ENCODE measurements at regions not wholly inside any gene's neighbourhood (a gene's known extent, or its start where the extent isn't known, plus 50 kb on each side); places are given as distances from the start of the nearest gene placed in this dataset.

- no peak for DNase-seq (ENCODE audit: low spot score)
- Mint-ChIP-seq H3K4me1 (peaks cover 8% of the 10 kb centered on the region), H3K27ac (no peak overlapping the region), H3K36me3 (no peaks in the 10 kb centered on the region), H3K27me3 (ENCODE audit: insufficient read depth, low read depth) (no peaks in the 10 kb centered on the region), H3K4me3 (no peak overlapping the region), H3K9me3 (no peaks in the 10 kb centered on the region)
- H3K9ac ChIP-seq, result no peak overlapping the region
- H3K4me2 ChIP-seq, result no peak overlapping the region
- H3K79me2 ChIP-seq (ENCODE audit: low read depth), result no peaks in the 10 kb centered on the region
- no peaks in the 10 kb centered on the region for H3F3A ChIP-seq (ENCODE audit: low read depth)
- H2AFZ ChIP-seq (replicated peaks), result no peak overlapping the region
- H3K4me1 ChIP-seq, result no peaks in the 10 kb centered on the region
- no peaks in the 10 kb centered on the region for H3K27me3 ChIP-seq
- no peak overlapping the region for H3K27ac ChIP-seq
- no peaks in the 10 kb centered on the region for H3K9me3 ChIP-seq (ENCODE audit: low read depth)
- TF ChIP-seq EZH2 (IDR thresholded peaks at IDR 0.05), result no peak
- TF ChIP-seq, protein P1, sequence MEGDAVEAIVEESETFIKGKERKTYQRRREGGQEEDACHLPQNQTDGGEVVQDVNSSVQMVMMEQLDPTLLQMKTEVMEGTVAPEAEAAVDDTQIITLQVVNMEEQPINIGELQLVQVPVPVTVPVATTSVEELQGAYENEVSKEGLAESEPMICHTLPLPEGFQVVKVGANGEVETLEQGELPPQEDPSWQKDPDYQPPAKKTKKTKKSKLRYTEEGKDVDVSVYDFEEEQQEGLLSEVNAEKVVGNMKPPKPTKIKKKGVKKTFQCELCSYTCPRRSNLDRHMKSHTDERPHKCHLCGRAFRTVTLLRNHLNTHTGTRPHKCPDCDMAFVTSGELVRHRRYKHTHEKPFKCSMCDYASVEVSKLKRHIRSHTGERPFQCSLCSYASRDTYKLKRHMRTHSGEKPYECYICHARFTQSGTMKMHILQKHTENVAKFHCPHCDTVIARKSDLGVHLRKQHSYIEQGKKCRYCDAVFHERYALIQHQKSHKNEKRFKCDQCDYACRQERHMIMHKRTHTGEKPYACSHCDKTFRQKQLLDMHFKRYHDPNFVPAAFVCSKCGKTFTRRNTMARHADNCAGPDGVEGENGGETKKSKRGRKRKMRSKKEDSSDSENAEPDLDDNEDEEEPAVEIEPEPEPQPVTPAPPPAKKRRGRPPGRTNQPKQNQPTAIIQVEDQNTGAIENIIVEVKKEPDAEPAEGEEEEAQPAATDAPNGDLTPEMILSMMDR (IDR thresholded peaks at IDR 0.05), result no peak
- TF ChIP-seq EZH2phosphoT487 (IDR thresholded peaks at IDR 0.05), result no peak
- no peaks in the 10 kb centered on the region for H4K20me1 ChIP-seq (ENCODE audit: low read depth)
- H3K36me3 ChIP-seq, result no peaks in the 10 kb centered on the region
- no peak overlapping the region for H3K4me3 ChIP-seq
Measured at GRCh38 chr6:166822609-166823008, 133.7 kb downstream of the RNASET2 start.

DNA sequence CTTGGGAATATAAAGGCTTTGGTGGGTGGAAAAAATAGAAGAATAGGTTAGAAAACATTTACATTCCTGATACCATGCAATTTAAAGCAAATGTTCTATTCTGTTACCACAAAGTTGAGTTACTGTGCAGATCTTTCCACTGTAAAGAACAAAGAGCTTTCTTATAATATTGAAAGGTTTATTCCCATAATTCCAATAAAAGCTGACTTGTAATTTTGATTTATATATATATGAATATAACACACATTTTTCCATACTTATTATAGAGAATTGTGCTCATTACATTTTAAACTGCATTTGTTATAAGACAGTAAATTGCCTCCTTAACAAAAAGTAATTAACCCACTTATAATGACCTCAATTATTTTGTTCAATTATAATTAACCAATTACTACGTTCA is 135.9 kb downstream of the RNASET2 start:
- no peak overlapping the region for H3K4me3 Mint-ChIP-seq
- no peaks in the 10 kb centered on the region for H3K9me3 ChIP-seq (ENCODE audit: low read depth)
- DNase-seq (ENCODE audit: low spot score), result no peak
- H3K9me3 Mint-ChIP-seq, result no peaks in the 10 kb centered on the region
- no peak overlapping the region for H3K27ac ChIP-seq
- H4K20me1 ChIP-seq (ENCODE audit: low read depth), result no peaks in the 10 kb centered on the region
- H2AFZ ChIP-seq (replicated peaks), result no peak overlapping the region
- H3F3A ChIP-seq (ENCODE audit: low read depth), result no peaks in the 10 kb centered on the region
- no peak overlapping the region for H3K4me2 ChIP-seq
- H3K27me3 ChIP-seq, result no peaks in the 10 kb centered on the region
- H3K9ac ChIP-seq, result no peak overlapping the region
- H3K36me3 Mint-ChIP-seq, result no peaks in the 10 kb centered on the region
- peaks cover 8% of the 10 kb centered on the region for H3K4me1 Mint-ChIP-seq
- H3K79me2 ChIP-seq (ENCODE audit: low read depth), result no peaks in the 10 kb centered on the region
- no peaks in the 10 kb centered on the region for H3K36me3 ChIP-seq
- TF ChIP-seq EZH2phosphoT487 (IDR thresholded peaks at IDR 0.05) (no peak), EZH2 (IDR thresholded peaks at IDR 0.05) (no peak)
- TF ChIP-seq, protein P1 (IDR thresholded peaks at IDR 0.05), result no peak
- H3K4me3 ChIP-seq, result no peak overlapping the region
- no peaks in the 10 kb centered on the region for H3K27me3 Mint-ChIP-seq (ENCODE audit: insufficient read depth, low read depth)
- H3K4me1 ChIP-seq, result no peaks in the 10 kb centered on the region
- no peak overlapping the region for H3K27ac Mint-ChIP-seq

DNA sequence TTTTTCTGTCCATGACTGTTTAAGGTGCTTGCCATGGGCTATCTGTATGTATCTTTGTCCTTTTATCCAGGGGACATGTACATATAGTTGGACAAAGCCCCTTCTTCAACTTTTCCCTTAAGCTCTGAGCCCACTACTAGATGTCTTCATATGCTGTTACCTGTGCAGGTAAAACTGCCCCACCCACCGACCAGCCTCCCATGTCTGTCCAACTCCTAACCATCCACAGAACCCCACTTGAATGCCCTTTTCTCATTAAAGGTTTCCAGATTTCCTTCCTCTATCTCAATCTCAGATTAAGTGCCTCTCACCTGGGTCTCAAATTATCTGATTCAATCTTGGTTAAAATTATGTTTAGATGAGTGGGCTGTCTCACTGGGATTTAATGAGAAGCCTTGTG is 136.3 kb downstream of the RNASET2 start:
- DNase-seq (ENCODE audit: low spot score), result no peak
- Histone ChIP-seq H4K20me1 (ENCODE audit: low read depth) (peaks cover 4% of the 10 kb centered on the region), H3K9me3 (ENCODE audit: low read depth) (no peaks in the 10 kb centered on the region), H3F3A (ENCODE audit: low read depth) (no peaks in the 10 kb centered on the region), H3K4me3 (no peak overlapping the region), H2AFZ (replicated peaks) (no peak overlapping the region), H3K79me2 (ENCODE audit: low read depth) (no peaks in the 10 kb centered on the region), H3K27me3 (no peaks in the 10 kb centered on the region), H3K4me2 (no peak overlapping the region), H3K4me1 (no peaks in the 10 kb centered on the region), H3K9ac (no peak overlapping the region), H3K27ac (no peak overlapping the region), H3K36me3 (no peaks in the 10 kb centered on the region)
- TF ChIP-seq EZH2phosphoT487 (IDR thresholded peaks at IDR 0.05) (no peak), EZH2 (IDR thresholded peaks at IDR 0.05) (no peak)
- TF ChIP-seq, protein P1 (IDR thresholded peaks at IDR 0.05), result no peak
- H3K9me3 Mint-ChIP-seq, result no peaks in the 10 kb centered on the region
- peaks cover 8% of the 10 kb centered on the region for H3K4me1 Mint-ChIP-seq
- no peaks in the 10 kb centered on the region for H3K27me3 Mint-ChIP-seq (ENCODE audit: insufficient read depth, low read depth)
- no peak overlapping the region for H3K27ac Mint-ChIP-seq
- no peaks in the 10 kb centered on the region for H3K36me3 Mint-ChIP-seq
- no peak overlapping the region for H3K4me3 Mint-ChIP-seq

Data from neural progenitor cell (in vitro differentiated cells).